Subcutaneous abdominal adipose tissue (tissue), 5 donors: ENCODE measurements at regions not wholly inside any gene's neighbourhood (a gene's known extent, or its start where the extent isn't known, plus 50 kb on each side); places are given as distances from the start of the nearest gene placed in this dataset.

Experiments used
- H3K27ac ChIP-seq: one replicate; pipeline ENCODE4 v1.7.0; 2013; ENCODE audit warnings: low read depth, mild to moderate bottlenecking, inconsistent platforms, low read length, moderate library complexity
- H3K27me3 ChIP-seq, 5 donors: one replicate each; pipeline ENCODE4 v1.7.0; 2013; ENCODE audit warnings: low read length in 5 of 5, inconsistent platforms in 1 of 5; ENCODE audit not compliant: control insufficient read depth in 5 of 5, insufficient read depth in 4 of 5
- H3K36me3 ChIP-seq, 5 donors: one replicate each; pipeline ENCODE4 v1.7.0; 2013; ENCODE audit warnings: low read length in 5 of 5; ENCODE audit not compliant: control insufficient read depth in 5 of 5, insufficient read depth in 5 of 5
- H3K4me1 ChIP-seq, 5 donors: one replicate each; pipeline ENCODE4 v1.7.0; 2013; ENCODE audit warnings: low read length in 5 of 5, mild to moderate bottlenecking in 3 of 5, moderate library complexity in 1 of 5; ENCODE audit not compliant: control insufficient read depth in 5 of 5, insufficient read depth in 5 of 5
- H3K4me3 ChIP-seq, 5 donors: one replicate each; pipeline ENCODE4 v1.7.0; 2013; ENCODE audit warnings: low read length in 5 of 5, low read depth in 1 of 5
- H3K9ac ChIP-seq, 5 donors: one replicate each; pipeline ENCODE4 v1.7.0; 2013; ENCODE audit warnings: low read length in 5 of 5, mild to moderate bottlenecking in 4 of 5, moderate library complexity in 3 of 5
- H3K9me3 ChIP-seq, 5 donors: one replicate each; pipeline ENCODE4 v1.7.0; 2013; ENCODE audit warnings: low read length in 5 of 5; ENCODE audit not compliant: control insufficient read depth in 5 of 5
- donor health status: healthy.
- donor health status: healthy.
- donor health status: healthy.
- donor health status: healthy.
- donor health status: healthy.

- Histone ChIP-seq H3K9me3 (no peaks in the 10 kb centered on the region), H3K27me3 (peaks cover 0 to 6% (median 5%) of the 10 kb centered on the region in 5 donors), H3K9ac (no peak overlapping the region), H3K36me3 (no peaks in the 10 kb centered on the region), H3K27ac (no peak overlapping the region), H3K4me1 (peaks cover 0 to 5% (median 0%) of the 10 kb centered on the region in 5 donors), H3K4me3 (no peak overlapping the region)
Measured at GRCh38 chr19:32268381-32268780, 77.0 kb upstream of the ZNF507 start.

GRCh38 chr19:32269831-32270230 lies 75.6 kb upstream of the ZNF507 start:
- no peak overlapping the region for H3K27ac ChIP-seq
- peaks cover 0 to 5% (median 0%) of the 10 kb centered on the region in 5 donors for H3K9me3 ChIP-seq
- peaks cover 0 to 5% (median 0%) of the 10 kb centered on the region in 5 donors for H3K4me1 ChIP-seq
- no peak overlapping the region for H3K4me3 ChIP-seq
- H3K36me3 ChIP-seq, result no peaks in the 10 kb centered on the region
- no peak overlapping the region for H3K9ac ChIP-seq
- H3K27me3 ChIP-seq, result peaks cover 0 to 6% (median 5%) of the 10 kb centered on the region in 5 donors

GRCh38 chr19:32273483-32273882 lies 71.9 kb upstream of the ZNF507 start:
- no peak overlapping the region for H3K9ac ChIP-seq
- no peak overlapping the region for H3K27ac ChIP-seq
- no peak overlapping the region for H3K4me3 ChIP-seq
- H3K4me1 ChIP-seq, result peaks cover 0 to 3% (median 0%) of the 10 kb centered on the region in 5 donors
- H3K36me3 ChIP-seq, result no peaks in the 10 kb centered on the region
- H3K27me3 ChIP-seq, result peaks cover 0 to 6% (median 5%) of the 10 kb centered on the region in 5 donors
- peaks cover 0 to 5% (median 0%) of the 10 kb centered on the region in 5 donors for H3K9me3 ChIP-seq

- Histone ChIP-seq H3K27me3 (no peaks in the 10 kb centered on the region), H3K9ac (peak overlapping the region in 1 of 5 donors; percentile 33), H3K4me3 (peak overlapping the region in 2 of 5 donors; percentile 11 to 26), H3K36me3 (no peaks in the 10 kb centered on the region), H3K9me3 (no peaks in the 10 kb centered on the region), H3K27ac (peak overlapping the region; percentile 59), H3K4me1 (peaks cover 2 to 17% (median 16%) of the 10 kb centered on the region in 5 donors)
Measured at GRCh38 chr19:32287086-32287485, 58.3 kb upstream of the ZNF507 start.

GRCh38 chr19:32287811-32288227 lies 57.6 kb upstream of the ZNF507 start:
- H3K4me3 ChIP-seq, result peak overlapping the region in 4 of 5 donors; percentile 5 to 44 (median 34)

GRCh38 chr19:32289566-32290210 lies 55.7 kb upstream of the ZNF507 start:
- Histone ChIP-seq H3K27me3 (no peaks in the 10 kb centered on the region), H3K27ac (no peak overlapping the region), H3K9ac (no peak overlapping the region), H3K4me3 (no peak overlapping the region), H3K9me3 (no peaks in the 10 kb centered on the region), H3K36me3 (no peaks in the 10 kb centered on the region), H3K4me1 (peaks cover 2 to 23% (median 22%) of the 10 kb centered on the region in 5 donors)

More at GRCh38 chr19:32287811-32288227, 57.6 kb upstream of the ZNF507 start:
- Histone ChIP-seq H3K9me3 (no peaks in the 10 kb centered on the region), H3K27ac (peak overlapping the region; percentile 59), H3K36me3 (no peaks in the 10 kb centered on the region), H3K27me3 (no peaks in the 10 kb centered on the region), H3K9ac (peak overlapping the region in 2 of 5 donors; percentile 18 to 33), H3K4me1 (peaks cover 2 to 17% (median 16%) of the 10 kb centered on the region in 5 donors)

GRCh38 chr19:32291876-32292275 lies 53.5 kb upstream of the ZNF507 start:
- no peaks in the 10 kb centered on the region for H3K27me3 ChIP-seq
- H3K27ac ChIP-seq, result no peak overlapping the region
- no peak overlapping the region for H3K9ac ChIP-seq
- no peak overlapping the region for H3K4me3 ChIP-seq
- H3K4me1 ChIP-seq, result peaks cover 2 to 27% (median 21%) of the 10 kb centered on the region in 5 donors
- H3K36me3 ChIP-seq, result no peaks in the 10 kb centered on the region
- H3K9me3 ChIP-seq, result no peaks in the 10 kb centered on the region

GRCh38 chr19:32294871-32295438 lies 50.5 kb upstream of the ZNF507 start:
- Histone ChIP-seq H3K36me3 (no peaks in the 10 kb centered on the region), H3K4me3 (no peak overlapping the region), H3K9me3 (no peaks in the 10 kb centered on the region), H3K4me1 (peaks cover 0 to 13% (median 7%) of the 10 kb centered on the region in 5 donors), H3K27ac (no peak overlapping the region), H3K9ac (peak overlapping the region in 1 of 5 donors; percentile 3), H3K27me3 (no peaks in the 10 kb centered on the region)
